AG04449 (cell line): ENCODE measurements at regions not wholly inside any gene's neighbourhood (a gene's known extent, or its start where the extent isn't known, plus 50 kb on each side); places are given as distances from the start of the nearest gene placed in this dataset.
A peak's percentile ranks its signal among the peaks of the same experiment; 100 is the strongest.

Experiments
- CTCF ChIA-PET: fragments of 350-600 bp; formaldehyde crosslinking; extraction: SDS; loops from one replicate; lab custom pipeline; 2021; ENCODE audit warnings: antibody characterized with exemption; lab: Yijun Ruan, JAX
- POLR2A ChIA-PET: fragments of 400-600, 350-600 bp; formaldehyde crosslinking; extraction: SDS; loops from one replicate; lab custom pipeline; 2020; ENCODE audit warnings: antibody characterized with exemption, inconsistent platforms; lab: Yijun Ruan, JAX
- DNase-seq: peaks from one replicate; pipeline ENCODE4 v3.0.0-alpha.2; 2010; ENCODE audit warnings: low read depth, low spot score
- H3K4me3 ChIP-seq: 2 replicates; pipeline ENCODE4 v1.5.1; 2011; ENCODE audit warnings: low read depth, mild to moderate bottlenecking, control low read depth, low read length
- CTCF ChIP-seq: IDR thresholded peaks from one replicate; pipeline ENCODE4 v1.5.1; 2011; ENCODE audit warnings: mild to moderate bottlenecking, moderate library complexity, low read length, control low read depth, inconsistent platforms; ENCODE audit not compliant: insufficient read depth; ENCODE audit errors: missing control alignments

DNA sequence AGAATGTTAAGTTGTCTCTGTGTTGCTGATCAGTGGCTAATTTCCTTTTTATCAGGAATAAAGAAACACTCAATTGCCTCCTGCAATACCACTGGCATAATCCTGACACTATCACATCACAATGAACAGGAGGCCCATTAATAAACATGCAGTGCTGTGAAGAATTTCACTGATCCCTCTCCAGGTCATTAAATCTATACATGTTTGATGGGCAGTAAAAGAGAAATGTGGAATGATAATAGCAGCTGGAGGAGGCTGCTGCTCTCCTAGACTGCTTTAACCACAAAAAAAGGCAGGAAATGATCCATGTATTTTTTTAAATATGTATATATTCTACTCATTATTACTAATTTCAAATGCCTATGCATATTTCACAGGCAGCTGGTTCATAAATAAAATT lies 202.1 kb downstream of the CENPC start:
- no peak for DNase-seq
- POLR2A ChIA-PET = no interaction called here
- TF ChIP-seq CTCF = no peak

GRCh38 chr4:67342291-67342690 lies 203.0 kb downstream of the CENPC start:
- CTCF ChIA-PET = no interaction called here
- no peak overlapping the region for H3K4me3 ChIP-seq
- no peak for TF ChIP-seq CTCF
- no peak for DNase-seq
- POLR2A ChIA-PET = no interaction called here

More for the DNA sequence above, 202.1 kb downstream of the CENPC start:
- CTCF ChIA-PET = no interaction called here
- no peak overlapping the region for H3K4me3 ChIP-seq

DNA sequence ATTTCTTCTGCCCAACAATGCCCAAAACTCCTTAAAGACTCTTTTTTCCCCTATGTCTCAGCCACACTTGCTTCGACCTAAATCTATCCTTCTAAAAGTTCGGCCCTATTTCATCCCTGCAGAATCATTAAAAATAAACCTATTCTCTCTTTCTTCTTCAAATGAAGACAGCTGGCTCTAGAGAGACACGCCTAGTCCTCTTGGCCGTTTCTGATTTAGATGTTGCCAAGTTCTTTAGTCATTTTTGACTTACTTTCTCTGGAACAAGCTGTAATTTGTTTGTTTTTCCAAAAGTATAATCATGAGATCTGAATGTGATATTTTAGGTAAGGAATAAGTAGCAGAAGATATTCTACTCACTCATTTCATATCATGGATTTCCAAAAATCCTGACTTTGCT lies 211.6 kb downstream of the CENPC start:
- ChIA-PET CTCF (no interaction called here), POLR2A (no interaction called here)
- DNase-seq = no peak
- no peak for TF ChIP-seq CTCF
- H3K4me3 ChIP-seq = no peak overlapping the region

DNA sequence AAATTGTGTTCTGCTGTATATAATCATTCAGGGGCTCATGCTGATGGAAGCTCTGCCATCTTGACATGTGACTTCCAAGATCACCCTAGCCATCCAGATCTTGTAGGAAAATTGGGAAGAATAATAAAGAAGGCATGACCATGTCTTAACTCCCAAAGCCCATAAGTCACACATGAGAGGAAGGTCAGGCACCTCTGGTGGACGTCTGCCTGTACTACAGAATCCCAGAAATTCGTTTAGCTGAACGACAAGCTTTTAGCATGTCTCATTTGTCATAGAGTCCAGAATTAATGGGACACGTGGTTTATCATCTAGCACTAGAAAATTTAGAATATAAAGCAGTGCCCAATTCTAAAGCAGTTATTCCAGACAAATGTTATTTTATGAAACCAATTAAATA lies 212.7 kb downstream of the CENPC start:
- DNase-seq = no peak
- POLR2A ChIA-PET = no interaction called here
- H3K4me3 ChIP-seq = no peak overlapping the region
- CTCF ChIA-PET = no interaction called here
- TF ChIP-seq CTCF = peak; percentile 23

- ChIA-PET CTCF (interaction anchor here (1.2 to 3.5 kb wide), 4 partner anchors 9 to 1751 kb away, joined by 3 to 21 read pairs (median 3); no protein-coding TSS in a partner anchor), POLR2A (no interaction called here)
- DNase-seq = no peak
- no peak overlapping the region for H3K4me3 ChIP-seq
- no peak for TF ChIP-seq CTCF
Measured at GRCh38 chr4:67328393-67328792, 216.9 kb downstream of the CENPC start.

DNA sequence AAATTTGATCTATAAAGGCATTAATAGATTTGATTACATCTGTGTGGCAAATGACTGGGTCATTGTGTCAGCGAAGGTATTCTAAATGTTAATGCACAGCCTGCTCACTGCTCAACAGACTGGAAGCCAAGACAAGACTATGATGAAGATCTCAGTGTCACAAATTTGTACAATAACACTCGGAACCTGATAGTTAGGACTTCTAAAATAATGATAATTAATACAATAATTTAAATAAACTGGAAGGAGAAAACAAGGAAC lies 217.4 kb downstream of the CENPC start:
- CTCF ChIA-PET = interaction anchor here (1.2 to 3.5 kb wide), 3 partner anchors 10 to 1751 kb away, joined by 3 to 21 read pairs (median 3); no protein-coding TSS in a partner anchor
- DNase-seq = no peak
- no peak for TF ChIP-seq CTCF
- H3K4me3 ChIP-seq = no peak overlapping the region
- POLR2A ChIA-PET = no interaction called here
